Heart left ventricle (tissue), 16 donors: ENCODE measurements at regions not wholly inside any gene's neighbourhood (a gene's known extent, or its start where the extent isn't known, plus 50 kb on each side); places are given as distances from the start of the nearest gene placed in this dataset.
"Not testable (repeated sequence)": the region's sequence is repeated elsewhere in the genome, so short reads cannot be mapped to it uniquely, and the experiment has no call there.

Experiments used
- ATAC-seq, 4 donors: fragments of 200-7000 bp; cut with Tn5 transposase; one replicate each; pipeline ENCODE4 v1.9.1; 2020 to 2022; ENCODE audit warnings: moderate library complexity in 4 of 4, mild to moderate bottlenecking in 3 of 4, moderate number of reproducible peaks in 1 of 4
- DNase-seq, 5 donors: peaks; one replicate each; pipeline ENCODE4 v3.0.0-alpha.2; 2020
- H3K27ac ChIP-seq, 12 donors: fragments of 200-600 bp; sonication (generic) in 4 of 12; one replicate each; pipeline versions ENCODE4 v1.5.0 to v1.8.0; 2016 to 2022; ENCODE audit warnings: mild to moderate bottlenecking in 2 of 12
- H3K27me3 ChIP-seq, 9 donors: fragments of 200-600 bp; sonication (generic) in 2 of 9; one replicate each; pipeline versions ENCODE4 v1.5.1 to v1.8.0; 2016 to 2022; ENCODE audit warnings: mild to moderate bottlenecking in 3 of 9
- H3K36me3 ChIP-seq, 9 donors: fragments of 200-600 bp; sonication (generic) in 2 of 9; one replicate each; pipeline versions ENCODE4 v1.5.0 to v1.8.0; 2018 to 2022; ENCODE audit warnings: mild to moderate bottlenecking in 2 of 9
- H3K4me1 ChIP-seq, 12 donors: fragments of 200-600 bp; sonication (generic) in 4 of 12; one replicate each; pipeline versions ENCODE4 v1.5.0 to v1.8.0; 2016 to 2022; ENCODE audit warnings: mild to moderate bottlenecking in 3 of 12
- H3K4me3 ChIP-seq, 12 donors: fragments of 200-600 bp; sonication (generic) in 4 of 12; one replicate each; pipeline versions ENCODE4 v1.5.0 to v1.8.0; 2017 to 2022; ENCODE audit warnings: mild to moderate bottlenecking in 9 of 12, moderate library complexity in 4 of 12
- H3K9me3 ChIP-seq, 12 donors: fragments of 200-600 bp; sonication (generic) in 4 of 12; one replicate each; pipeline versions ENCODE4 v1.5.0 to v1.8.0; 2016 to 2022; ENCODE audit warnings: mild to moderate bottlenecking in 1 of 12
- POLR2A ChIP-seq, 2 donors: fragments of 450-650 bp; IDR thresholded peaks; one replicate each; pipeline ENCODE4 v1.6.1; 2017; ENCODE audit warnings: antibody characterized with exemption in 2 of 2, mild to moderate bottlenecking in 2 of 2, moderate library complexity in 2 of 2
- WGBS, 4 donors: extraction: QIAGEN DNeasy Blood & Tissue Kit in 2 of 4; methylation state at CpG; one replicate each; pipeline versions ENCODE4 v1.1.5 to v1.1.7; 2013 to 2018; 5-methylcytosine and 5-hydroxymethylcytosine counted together
- intact Hi-C, 10 donors: fragments of 100-400 bp; cut with DNase I; formaldehyde crosslinking; loops; one replicate each; pipeline versions ENCODE4 v1.11.1 to v1.14.2; 2022
- TF ChIP-seq, protein P1 (sequence below), 12 donors: fragments of 200-600 bp; sonication (generic) in 4 of 12; IDR thresholded peaks; one replicate each; pipeline versions ENCODE4 v1.5.0 to v1.8.0; 2018 to 2022; ENCODE audit warnings: antibody characterized with exemption in 12 of 12, mild to moderate bottlenecking in 5 of 12
- donor health status: ischemic (EF 13 %, LVEDD 7.1; RV severe dilation, severe dysfunction).
- donor health status: healthy with polysubstance abuse.
- donor health status: DM: no; HTN: yes; CAD: no.
- donor health status: DM: no; HTN: no; CAD: no.
- donor health status: ischemic (EF 25% LVEDD 6.9; RV normal size, moderate dysfunction).
- donor health status: ischemic (EF 25% LVEDD 5.7; RV mildly dilated, moderate dysfunction).
- donor health status: healthy.
- donor health status: DM: yes; HTN: yes; CAD: no.
- donor health status: ischemic (EF 35%, LVEDD 5.7; RV mildly dilated, moderate dysfunction).
- donor health status: nonischemic (EF 11% LVEDD 7.7; RV severe dilation, severe dysfunction).
- donor health status: DM: yes; HTN: yes; CAD: no.
- donor health status: PGD.
- donor health status: ischemic (EF 29% LVEDD 5.4; RV normal size, mild dysfunction).
- donor health status: nonischemic (EF 23%, LVEDD 6.1; RV moderate dilation, normal function).

DNA sequence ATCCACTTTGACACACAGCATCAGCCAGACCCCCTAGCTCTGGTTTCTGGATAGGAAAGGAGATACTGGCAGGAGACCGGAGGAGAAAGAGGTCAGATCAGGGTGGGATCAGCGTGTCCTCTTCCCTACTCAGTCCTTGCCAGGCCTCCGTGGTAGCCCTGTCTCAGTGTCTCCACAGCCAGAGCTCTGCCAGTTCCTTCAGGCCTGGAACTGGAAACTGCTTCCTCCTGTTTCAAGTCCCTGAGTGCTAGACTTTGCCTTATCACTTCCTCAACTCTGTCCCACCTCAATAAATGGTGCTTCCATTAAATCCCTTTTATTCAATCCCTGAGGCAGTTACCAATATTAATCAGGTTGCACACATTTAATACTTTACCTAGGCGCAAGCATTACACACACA is 96.8 kb upstream of the LY86 start:
- WGBS, 4 donors: 78 to 91% (median 86%) methylated on average over 4 of the region's 4 CpGs
- H3K36me3 ChIP-seq: no peaks in the 10 kb centered on the region
- TF ChIP-seq POLR2A (IDR thresholded peaks at IDR 0.05): no peak
- TF ChIP-seq, protein P1, sequence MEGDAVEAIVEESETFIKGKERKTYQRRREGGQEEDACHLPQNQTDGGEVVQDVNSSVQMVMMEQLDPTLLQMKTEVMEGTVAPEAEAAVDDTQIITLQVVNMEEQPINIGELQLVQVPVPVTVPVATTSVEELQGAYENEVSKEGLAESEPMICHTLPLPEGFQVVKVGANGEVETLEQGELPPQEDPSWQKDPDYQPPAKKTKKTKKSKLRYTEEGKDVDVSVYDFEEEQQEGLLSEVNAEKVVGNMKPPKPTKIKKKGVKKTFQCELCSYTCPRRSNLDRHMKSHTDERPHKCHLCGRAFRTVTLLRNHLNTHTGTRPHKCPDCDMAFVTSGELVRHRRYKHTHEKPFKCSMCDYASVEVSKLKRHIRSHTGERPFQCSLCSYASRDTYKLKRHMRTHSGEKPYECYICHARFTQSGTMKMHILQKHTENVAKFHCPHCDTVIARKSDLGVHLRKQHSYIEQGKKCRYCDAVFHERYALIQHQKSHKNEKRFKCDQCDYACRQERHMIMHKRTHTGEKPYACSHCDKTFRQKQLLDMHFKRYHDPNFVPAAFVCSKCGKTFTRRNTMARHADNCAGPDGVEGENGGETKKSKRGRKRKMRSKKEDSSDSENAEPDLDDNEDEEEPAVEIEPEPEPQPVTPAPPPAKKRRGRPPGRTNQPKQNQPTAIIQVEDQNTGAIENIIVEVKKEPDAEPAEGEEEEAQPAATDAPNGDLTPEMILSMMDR (IDR thresholded peaks at IDR 0.05): no peak
- ATAC-seq (peak in 1 of 4 donors; percentile 46), DNase-seq (no peak)
- H3K4me3 ChIP-seq: no peak overlapping the region
- H3K27ac ChIP-seq: no peak overlapping the region
- intact Hi-C loops: loop anchor here in 8 of 10 donors (5.0 to 10.0 kb wide), 4 partner anchors 159 to 437 kb away; no protein-coding TSS in a partner anchor
- no peaks in the 10 kb centered on the region for H3K27me3 ChIP-seq
- no peaks in the 10 kb centered on the region for H3K4me1 ChIP-seq
- no peaks in the 10 kb centered on the region for H3K9me3 ChIP-seq

DNA sequence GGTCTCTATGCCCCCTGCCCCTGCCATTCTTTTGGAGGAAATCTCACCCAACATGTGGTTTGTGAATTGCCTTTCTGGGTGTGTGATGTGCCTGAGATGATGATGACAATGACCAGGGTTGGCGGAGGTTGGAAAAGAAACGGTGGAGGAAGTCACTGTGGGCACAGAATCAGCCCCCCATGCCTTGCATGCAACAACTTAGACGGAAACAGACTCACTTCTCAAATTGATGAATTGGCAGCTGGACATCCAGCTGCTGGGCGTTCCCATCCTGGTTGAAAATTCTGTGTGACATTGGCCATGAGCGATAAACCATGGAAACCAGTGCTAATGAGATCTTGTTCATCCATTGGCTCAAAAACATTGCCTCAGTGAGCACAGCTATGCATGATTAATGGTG is 95.8 kb upstream of the LY86 start:
- Histone ChIP-seq H3K27ac (no peak overlapping the region), H3K27me3 (no peaks in the 10 kb centered on the region), H3K9me3 (no peaks in the 10 kb centered on the region), H3K4me3 (no peak overlapping the region), H3K36me3 (no peaks in the 10 kb centered on the region), H3K4me1 (no peaks in the 10 kb centered on the region)
- ATAC-seq (peak in 2 of 4 donors; percentile 18 to 33), DNase-seq (peak in 2 of 5 donors; percentile 31 to 37)
- 84 to 90% (median 86%) methylated on average over 5 of the region's 5 CpGs for WGBS, 4 donors
- TF ChIP-seq, protein P1 (IDR thresholded peaks at IDR 0.05): no peak
- no peak for TF ChIP-seq POLR2A (IDR thresholded peaks at IDR 0.05)
- intact Hi-C loops: loop anchor here in 8 of 10 donors (5.0 to 10.0 kb wide), 4 partner anchors 160 to 438 kb away; no protein-coding TSS in a partner anchor

DNA sequence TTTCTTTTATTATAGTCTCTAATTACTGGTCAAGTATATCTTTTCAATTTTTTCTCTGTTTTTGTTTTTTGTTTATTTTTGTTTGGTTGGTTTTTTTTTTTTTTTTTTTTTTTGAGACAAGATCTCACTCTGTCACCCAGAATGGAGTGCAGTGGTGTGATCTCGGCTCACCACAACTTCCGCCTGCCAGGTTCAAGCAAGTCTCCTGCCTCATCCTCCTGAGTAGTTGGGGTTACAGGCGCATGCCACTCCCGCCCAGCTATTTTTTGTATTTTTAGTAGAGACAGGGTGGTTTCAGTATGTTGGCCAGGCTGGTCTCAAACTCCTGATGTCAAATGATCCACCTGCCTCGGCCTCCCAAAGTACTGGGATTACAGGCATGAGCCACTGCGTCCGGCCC is 94.4 kb upstream of the LY86 start:
- not testable (repeated sequence) for H3K27ac ChIP-seq, H3K4me3 ChIP-seq, DNase-seq, H3K9me3 ChIP-seq, H3K4me1 ChIP-seq, H3K36me3 ChIP-seq, H3K27me3 ChIP-seq, ATAC-seq
- intact Hi-C loops: loop anchor here in 8 of 10 donors (1.0 to 10.0 kb wide), 7 partner anchors 53 to 439 kb away; no protein-coding TSS in a partner anchor
- WGBS, 4 donors: 91 to 96% (median 94%) methylated on average over 7 of the region's 7 CpGs

DNA sequence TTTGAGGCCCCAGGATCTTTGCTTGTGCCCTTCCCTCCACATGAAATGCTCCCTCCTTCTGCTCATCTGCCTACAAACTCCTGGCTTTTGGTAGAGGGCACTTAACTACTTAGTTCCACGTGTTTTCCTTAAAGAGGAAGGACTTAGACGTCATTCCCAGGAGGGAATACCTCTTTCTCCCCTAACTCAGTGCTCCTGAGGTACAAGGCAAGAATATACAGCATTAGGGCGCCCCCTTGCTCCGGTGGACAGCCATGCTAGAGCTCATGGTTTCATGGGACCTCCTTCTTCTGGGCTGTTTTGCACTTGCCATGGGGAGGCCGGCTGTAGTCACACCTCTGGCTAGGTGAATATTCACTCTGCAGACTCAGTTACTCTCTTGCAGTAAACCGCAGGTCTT is 93.8 kb upstream of the LY86 start:
- no peaks in the 10 kb centered on the region for H3K4me1 ChIP-seq
- peak; percentile 55 to 82 (median 72) for ATAC-seq
- TF ChIP-seq, protein P1 (IDR thresholded peaks at IDR 0.05): peak; percentile 41 to 67 (median 56)
- TF ChIP-seq POLR2A (IDR thresholded peaks at IDR 0.05): no peak
- H3K27ac ChIP-seq: no peak overlapping the region
- intact Hi-C loops: loop anchor here in 9 of 10 donors (1.0 to 10.0 kb wide), 7 partner anchors 52 to 440 kb away; no protein-coding TSS in a partner anchor
- WGBS, 4 donors: 23 to 31% (median 29%) methylated on average over 6 of the region's 6 CpGs
- no peaks in the 10 kb centered on the region for H3K36me3 ChIP-seq
- DNase-seq: peak; percentile 44 to 77 (median 56)
- H3K9me3 ChIP-seq: no peaks in the 10 kb centered on the region
- H3K4me3 ChIP-seq: no peak overlapping the region
- peaks cover 0 to under 1% (median 0%) of the 10 kb centered on the region in 9 donors for H3K27me3 ChIP-seq

DNA sequence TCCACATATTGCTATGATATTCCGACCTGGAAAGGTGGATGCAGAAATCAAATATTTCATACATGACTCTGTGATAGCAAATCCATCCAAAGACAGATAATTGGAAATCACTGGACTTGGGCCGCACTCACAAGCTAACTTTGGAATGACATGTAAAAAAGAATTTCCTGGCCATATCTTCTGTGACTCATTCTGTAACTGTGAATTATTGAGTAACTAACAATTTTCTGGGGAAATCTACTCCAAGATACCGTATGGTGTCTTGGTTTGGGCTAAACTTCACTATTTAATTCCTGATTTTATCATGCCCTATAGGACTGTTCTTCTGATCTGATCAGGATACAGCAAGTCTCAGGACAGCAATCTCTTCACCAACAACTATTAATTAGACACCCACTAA is 92.7 kb upstream of the LY86 start:
- H3K27ac ChIP-seq: peak overlapping the region in 1 of 12 donors; percentile 39
- ATAC-seq (peak in 1 of 4 donors; percentile 42), DNase-seq (no peak)
- TF ChIP-seq, protein P1 (IDR thresholded peaks at IDR 0.05): no peak
- no peak for TF ChIP-seq POLR2A (IDR thresholded peaks at IDR 0.05)
- WGBS, 4 donors: 82 to 88% (median 83%) methylated on average over 3 of the region's 3 CpGs
- H3K27me3 ChIP-seq: peaks cover 0 to 4% (median 0%) of the 10 kb centered on the region in 9 donors
- H3K36me3 ChIP-seq: no peaks in the 10 kb centered on the region
- no peaks in the 10 kb centered on the region for H3K4me1 ChIP-seq
- intact Hi-C loops: loop anchor here in 6 of 10 donors (2.0 to 10.0 kb wide), 5 partner anchors 51 to 441 kb away; no protein-coding TSS in a partner anchor
- no peaks in the 10 kb centered on the region for H3K9me3 ChIP-seq
- H3K4me3 ChIP-seq: no peak overlapping the region
